ENCODE measurements at regions not wholly inside any gene's neighbourhood (a gene's known extent, or its start where the extent isn't known, plus 50 kb on each side); places are given as distances from the start of the nearest gene placed in this dataset.

DNA sequence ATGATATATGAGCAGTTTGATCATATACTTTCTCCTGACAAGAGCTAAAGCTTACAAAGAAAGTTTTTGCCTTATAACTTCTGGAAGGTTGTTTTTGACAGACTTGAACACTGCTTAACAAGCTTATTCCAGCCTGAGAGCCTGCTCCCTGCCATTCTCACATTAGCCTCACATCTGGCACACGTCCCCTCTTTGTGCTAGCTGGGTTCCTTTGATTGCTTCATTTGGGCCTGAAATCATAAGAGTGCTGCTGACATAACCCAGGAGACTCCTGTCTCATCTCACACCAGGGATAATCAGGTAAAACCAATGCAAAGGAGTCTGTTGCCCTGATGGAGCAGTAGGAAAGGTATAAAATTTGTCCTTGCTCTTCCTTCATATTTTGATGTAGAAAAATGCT is 1411.7 kb upstream of the B3GALT2 start:
- dilution Hi-C loops (cut with MboI; ENCODE audit: extremely low pct_ligation_motif_present, low sequenced_read_pairs) (no loop called here), intact Hi-C loops (cut with micrococcal nuclease) (no loop called here)
- BruUV-seq (replicated peaks): no TSS peak
- Histone ChIP-seq H3K4me1 (ENCODE audit: control insufficient read depth, extremely low read depth, insufficient read depth, low read length) (no peaks in the 10 kb centered on the region), H3K4me2 (ENCODE audit: insufficient read depth, low read length) (no peak overlapping the region), H3K4me3 (replicated peaks in 1 of 3; ENCODE audit: insufficient read depth in 1 of 3, low read depth in 1 of 3, low read length in 3 of 3) (no peak overlapping the region), H3K9me3 (replicated peaks; ENCODE audit: control insufficient read depth, insufficient read depth, low read length) (no peaks in the 10 kb centered on the region), H3K9me1 (replicated peaks; ENCODE audit: control insufficient read depth, extremely low read depth, insufficient read depth, low read length) (no peaks in the 10 kb centered on the region), H3K27ac (ENCODE audit: insufficient read depth, low read depth, low read length) (no peak overlapping the region), H3K27me3 (ENCODE audit: control insufficient read depth in 2 of 2, insufficient read depth in 2 of 2, low read length in 2 of 2) (no peaks in the 10 kb centered on the region), H2AFZ (ENCODE audit: low read depth, low read length) (no peak overlapping the region), H4K20me1 (replicated peaks; ENCODE audit: control insufficient read depth, extremely low read depth, insufficient read depth, low read length) (no peaks in the 10 kb centered on the region), H3K9ac (replicated peaks; ENCODE audit: extremely low read depth, insufficient read depth, low read length) (no peak overlapping the region), H3K36me3 (ENCODE audit: control insufficient read depth in 2 of 2, extremely low read depth in 1 of 2, insufficient read depth in 2 of 2, low read length in 2 of 2) (no peaks in the 10 kb centered on the region), H3K79me2 (ENCODE audit: control insufficient read depth, insufficient read depth, low read length) (no peaks in the 10 kb centered on the region)
- ChIA-PET POLR2A (no interaction called here), CTCF (no interaction called here)
- DNase-seq (ENCODE audit: low read depth, low spot score): no peak
- FAIRE-seq: no peak
- TF ChIP-seq FOS (IDR thresholded peaks at IDR 0.05; ENCODE audit: borderline replicate concordance, insufficient read depth, low read length): no peak
- no peak for TF ChIP-seq MYC (IDR thresholded peaks at IDR 0.05; ENCODE audit: low read depth, low read length)
- no peak for TF ChIP-seq EZH2 (IDR thresholded peaks at IDR 0.05; ENCODE audit: borderline replicate concordance, low read depth, low read length, severe bottlenecking)
- TF ChIP-seq JUN (IDR thresholded peaks at IDR 0.05; ENCODE audit: borderline replicate concordance, insufficient read depth, insufficient read length, low read depth): no peak
- TF ChIP-seq, protein P1, sequence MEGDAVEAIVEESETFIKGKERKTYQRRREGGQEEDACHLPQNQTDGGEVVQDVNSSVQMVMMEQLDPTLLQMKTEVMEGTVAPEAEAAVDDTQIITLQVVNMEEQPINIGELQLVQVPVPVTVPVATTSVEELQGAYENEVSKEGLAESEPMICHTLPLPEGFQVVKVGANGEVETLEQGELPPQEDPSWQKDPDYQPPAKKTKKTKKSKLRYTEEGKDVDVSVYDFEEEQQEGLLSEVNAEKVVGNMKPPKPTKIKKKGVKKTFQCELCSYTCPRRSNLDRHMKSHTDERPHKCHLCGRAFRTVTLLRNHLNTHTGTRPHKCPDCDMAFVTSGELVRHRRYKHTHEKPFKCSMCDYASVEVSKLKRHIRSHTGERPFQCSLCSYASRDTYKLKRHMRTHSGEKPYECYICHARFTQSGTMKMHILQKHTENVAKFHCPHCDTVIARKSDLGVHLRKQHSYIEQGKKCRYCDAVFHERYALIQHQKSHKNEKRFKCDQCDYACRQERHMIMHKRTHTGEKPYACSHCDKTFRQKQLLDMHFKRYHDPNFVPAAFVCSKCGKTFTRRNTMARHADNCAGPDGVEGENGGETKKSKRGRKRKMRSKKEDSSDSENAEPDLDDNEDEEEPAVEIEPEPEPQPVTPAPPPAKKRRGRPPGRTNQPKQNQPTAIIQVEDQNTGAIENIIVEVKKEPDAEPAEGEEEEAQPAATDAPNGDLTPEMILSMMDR (IDR thresholded peaks at IDR 0.05; ENCODE audit: extremely low read depth in 1 of 2, insufficient read depth in 1 of 2, low read depth in 1 of 2, low read length in 2 of 2): no peak
- no peak for TF ChIP-seq GATA2 (IDR thresholded peaks at IDR 0.05; ENCODE audit: insufficient read depth, insufficient read length, low read depth, low read length)
- no peak for TF ChIP-seq POLR2AphosphoS5 (IDR thresholded peaks at IDR 0.05; ENCODE audit: insufficient read depth, low read depth, low read length)
- TF ChIP-seq, protein P2, sequence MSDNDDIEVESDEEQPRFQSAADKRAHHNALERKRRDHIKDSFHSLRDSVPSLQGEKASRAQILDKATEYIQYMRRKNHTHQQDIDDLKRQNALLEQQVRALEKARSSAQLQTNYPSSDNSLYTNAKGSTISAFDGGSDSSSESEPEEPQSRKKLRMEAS (IDR thresholded peaks at IDR 0.05; ENCODE audit: insufficient read depth, insufficient read length): no peak
- TF ChIP-seq POLR2A (IDR thresholded peaks at IDR 0.05; ENCODE audit: low read depth, low read length): no peak
